Keratinocyte (primary cell): ENCODE measurements at regions not wholly inside any gene's neighbourhood (a gene's known extent, or its start where the extent isn't known, plus 50 kb on each side); places are given as distances from the start of the nearest gene placed in this dataset.

Experiments used
- DNase-seq: peaks from one replicate; pipeline ENCODE4 v3.0.0-alpha.2; 2011; ENCODE audit warnings: low read depth, missing footprints, low spot score
- FAIRE-seq: peaks from 2 replicates; lab custom pipeline; 2011; peaks lifted over from hg19 to GRCh38; lab: Jason Lieb, UNC
- H2AFZ ChIP-seq: 2 replicates; pipeline ENCODE4 v1.6.0; 2012; ENCODE audit warnings: low read length, control low read depth, inconsistent platforms; ENCODE audit not compliant: control insufficient read depth
- H3K27ac ChIP-seq: 2 replicates; pipeline ENCODE4 v1.5.1; 2011; ENCODE audit warnings: low read length; ENCODE audit not compliant: control insufficient read depth, insufficient read depth
- H3K27me3 ChIP-seq: 3 replicates; pipeline ENCODE4 v1.6.0; 2011; ENCODE audit warnings: low read length; ENCODE audit not compliant: control insufficient read depth, insufficient read depth; ENCODE audit errors: extremely low read depth
- H3K36me3 ChIP-seq, 2 experiments: 2 replicates in 1 of 2; 3 replicates in 1 of 2; pipeline ENCODE4 v1.5.1; 2011; ENCODE audit warnings: low read length in 2 of 2, mild to moderate bottlenecking in 1 of 2; ENCODE audit not compliant: control insufficient read depth in 2 of 2, insufficient read depth in 2 of 2; ENCODE audit errors: extremely low read depth in 1 of 2
- H3K4me1 ChIP-seq: 3 replicates; pipeline ENCODE4 v1.5.1; 2011; ENCODE audit warnings: low read length; ENCODE audit not compliant: control insufficient read depth, insufficient read depth; ENCODE audit errors: extremely low read depth
- H3K4me2 ChIP-seq: 3 replicates; pipeline ENCODE4 v1.6.0; 2011; ENCODE audit warnings: low read depth, low read length; ENCODE audit not compliant: control insufficient read depth, insufficient read depth; ENCODE audit errors: extremely low read depth
- H3K4me3 ChIP-seq, 3 experiments: fragments of 200-600 bp in 1 of 3; sonication (generic) in 1 of 3; 2 replicates in 2 of 3; 3 replicates in 1 of 3; pipeline ENCODE4 v1.5.1; 2011 to 2016; ENCODE audit warnings: low read length in 3 of 3, mild to moderate bottlenecking in 3 of 3, control low read depth in 2 of 3, inconsistent platforms in 1 of 3, low read depth in 1 of 3, mixed read lengths in 1 of 3, mixed run types in 1 of 3, moderate library complexity in 1 of 3; ENCODE audit not compliant: control insufficient read depth in 2 of 3, insufficient read depth in 2 of 3; ENCODE audit errors: extremely low read depth in 1 of 3
- H3K79me2 ChIP-seq: 2 replicates; pipeline ENCODE4 v1.6.0; 2012; ENCODE audit warnings: low read length; ENCODE audit not compliant: control insufficient read depth, insufficient read depth
- H3K9ac ChIP-seq: 3 replicates; pipeline ENCODE4 v1.6.0; 2011; ENCODE audit warnings: low read length; ENCODE audit not compliant: control insufficient read depth, insufficient read depth; ENCODE audit errors: extremely low read depth
- H3K9me1 ChIP-seq: 3 replicates; pipeline ENCODE4 v1.6.0; 2011; ENCODE audit warnings: low read length; ENCODE audit not compliant: control insufficient read depth, insufficient read depth; ENCODE audit errors: extremely low read depth
- H3K9me3 ChIP-seq: 2 replicates; pipeline ENCODE4 v1.5.1; 2012; ENCODE audit warnings: low read depth, low read length; ENCODE audit not compliant: control insufficient read depth
- H4K20me1 ChIP-seq: 3 replicates; pipeline ENCODE4 v1.6.0; 2011; ENCODE audit warnings: low read length; ENCODE audit not compliant: control insufficient read depth, insufficient read depth; ENCODE audit errors: extremely low read depth
- EZH2 ChIP-seq: IDR thresholded peaks from one replicate; pipeline ENCODE4 v1.6.1; 2012; ENCODE audit warnings: inconsistent platforms, mild to moderate bottlenecking, low read length, moderate library complexity
- dilution Hi-C: fragments of 300-500 bp; cut with MboI; formaldehyde crosslinking; loops from one replicate; pipeline ENCODE4 v1.7.0; 2020; ENCODE audit warnings: low sequenced_read_pairs; ENCODE audit not compliant: extremely low pct_ligation_motif_present
- TF ChIP-seq, protein P1 (sequence below), 3 experiments: IDR thresholded peaks in 1 of 3; conservative IDR thresholded peaks in 1 of 3; optimal IDR thresholded peaks in 1 of 3; 2 replicates in 2 of 3; 3 replicates in 1 of 3; pipeline versions ENCODE3 to v1.5.1; 2011; ENCODE audit warnings: low read length in 3 of 3, mild to moderate bottlenecking in 3 of 3, moderate library complexity in 2 of 3, control low read depth in 1 of 3, inconsistent platforms in 1 of 3; ENCODE audit not compliant: insufficient read depth in 2 of 3; ENCODE audit errors: extremely low read depth in 1 of 3

DNA sequence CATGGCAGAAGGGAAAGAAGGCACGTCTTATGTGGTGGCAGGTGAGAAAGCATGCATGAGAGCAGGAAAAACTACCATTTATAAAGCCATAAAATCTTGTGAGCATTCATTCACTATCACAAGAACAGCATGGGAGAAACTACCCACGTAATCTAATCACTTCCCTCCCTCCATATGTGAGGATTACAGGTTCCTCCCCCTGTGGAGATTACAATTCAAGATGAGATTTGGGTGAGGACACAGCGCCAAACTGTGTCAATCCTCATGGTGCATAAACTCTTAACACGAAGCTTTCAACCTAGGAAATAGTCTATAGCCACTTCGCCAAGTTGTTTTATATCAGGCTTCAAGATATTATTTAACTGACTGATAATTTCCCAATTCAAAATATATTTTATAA, 595.5 kb downstream of the FBXO15 start:
- H3K4me1 ChIP-seq: peaks cover 6% of the 10 kb centered on the region
- H4K20me1 ChIP-seq: no peaks in the 10 kb centered on the region
- H3K9me3 ChIP-seq: no peaks in the 10 kb centered on the region
- TF ChIP-seq, protein P1, sequence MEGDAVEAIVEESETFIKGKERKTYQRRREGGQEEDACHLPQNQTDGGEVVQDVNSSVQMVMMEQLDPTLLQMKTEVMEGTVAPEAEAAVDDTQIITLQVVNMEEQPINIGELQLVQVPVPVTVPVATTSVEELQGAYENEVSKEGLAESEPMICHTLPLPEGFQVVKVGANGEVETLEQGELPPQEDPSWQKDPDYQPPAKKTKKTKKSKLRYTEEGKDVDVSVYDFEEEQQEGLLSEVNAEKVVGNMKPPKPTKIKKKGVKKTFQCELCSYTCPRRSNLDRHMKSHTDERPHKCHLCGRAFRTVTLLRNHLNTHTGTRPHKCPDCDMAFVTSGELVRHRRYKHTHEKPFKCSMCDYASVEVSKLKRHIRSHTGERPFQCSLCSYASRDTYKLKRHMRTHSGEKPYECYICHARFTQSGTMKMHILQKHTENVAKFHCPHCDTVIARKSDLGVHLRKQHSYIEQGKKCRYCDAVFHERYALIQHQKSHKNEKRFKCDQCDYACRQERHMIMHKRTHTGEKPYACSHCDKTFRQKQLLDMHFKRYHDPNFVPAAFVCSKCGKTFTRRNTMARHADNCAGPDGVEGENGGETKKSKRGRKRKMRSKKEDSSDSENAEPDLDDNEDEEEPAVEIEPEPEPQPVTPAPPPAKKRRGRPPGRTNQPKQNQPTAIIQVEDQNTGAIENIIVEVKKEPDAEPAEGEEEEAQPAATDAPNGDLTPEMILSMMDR (optimal IDR thresholded peaks at IDR 0.05 in 1 of 3, IDR thresholded peaks at IDR 0.05 in 1 of 3, conservative IDR thresholded peaks at IDR 0.05 in 1 of 3; ENCODE audit: extremely low read depth in 1 of 3, insufficient read depth in 2 of 3, low read length in 3 of 3): no peak
- TF ChIP-seq EZH2: no peak
- dilution Hi-C loops: no loop called here
- H3K4me3 ChIP-seq: no peak overlapping the region
- H3K9me1 ChIP-seq: no peaks in the 10 kb centered on the region
- no peak for FAIRE-seq
- no peaks in the 10 kb centered on the region for H3K79me2 ChIP-seq
- no peak overlapping the region for H3K27ac ChIP-seq
- no peak overlapping the region for H3K4me2 ChIP-seq
- DNase-seq: no peak
- H2AFZ ChIP-seq: no peak overlapping the region
- H3K9ac ChIP-seq: no peak overlapping the region
- no peaks in the 10 kb centered on the region for H3K36me3 ChIP-seq
- no peaks in the 10 kb centered on the region for H3K27me3 ChIP-seq

DNA sequence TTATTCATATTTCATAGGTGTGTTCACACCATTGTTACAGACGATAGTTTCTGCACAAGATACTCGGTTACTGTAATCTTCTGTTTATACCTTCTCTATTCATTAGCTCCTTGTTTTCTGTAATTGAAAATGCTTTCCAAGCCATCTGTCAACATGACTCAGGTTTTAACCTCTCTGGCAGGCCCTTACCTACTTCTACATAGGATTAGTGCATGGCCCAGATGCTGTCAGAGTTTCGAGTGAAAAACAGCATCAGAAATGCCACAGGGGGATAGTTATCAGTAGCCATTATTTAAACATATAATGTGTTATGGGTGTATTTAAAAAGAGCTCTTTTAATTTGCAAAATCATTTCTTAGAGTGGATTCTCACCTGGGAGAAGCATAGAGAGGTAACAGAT, 596.4 kb downstream of the FBXO15 start:
- H3K4me3 ChIP-seq: no peak overlapping the region
- H3K9me3 ChIP-seq: no peaks in the 10 kb centered on the region
- FAIRE-seq (no peak), DNase-seq (no peak)
- no peaks in the 10 kb centered on the region for H3K9me1 ChIP-seq
- dilution Hi-C loops: no loop called here
- no peak overlapping the region for H3K9ac ChIP-seq
- no peak overlapping the region for H2AFZ ChIP-seq
- no peaks in the 10 kb centered on the region for H3K36me3 ChIP-seq
- H3K27ac ChIP-seq: no peak overlapping the region
- TF ChIP-seq, protein P1 (optimal IDR thresholded peaks at IDR 0.05 in 1 of 3, IDR thresholded peaks at IDR 0.05 in 1 of 3, conservative IDR thresholded peaks at IDR 0.05 in 1 of 3; ENCODE audit: extremely low read depth in 1 of 3, insufficient read depth in 2 of 3, low read length in 3 of 3): no peak
- no peak for TF ChIP-seq EZH2
- no peak overlapping the region for H3K4me2 ChIP-seq
- no peaks in the 10 kb centered on the region for H3K79me2 ChIP-seq
- H4K20me1 ChIP-seq: no peaks in the 10 kb centered on the region
- H3K27me3 ChIP-seq: no peaks in the 10 kb centered on the region
- peaks cover 6% of the 10 kb centered on the region for H3K4me1 ChIP-seq
